ENCODE measurements at regions not wholly inside any gene's neighbourhood (a gene's known extent, or its start where the extent isn't known, plus 50 kb on each side); places are given as distances from the start of the nearest gene placed in this dataset.

DNA sequence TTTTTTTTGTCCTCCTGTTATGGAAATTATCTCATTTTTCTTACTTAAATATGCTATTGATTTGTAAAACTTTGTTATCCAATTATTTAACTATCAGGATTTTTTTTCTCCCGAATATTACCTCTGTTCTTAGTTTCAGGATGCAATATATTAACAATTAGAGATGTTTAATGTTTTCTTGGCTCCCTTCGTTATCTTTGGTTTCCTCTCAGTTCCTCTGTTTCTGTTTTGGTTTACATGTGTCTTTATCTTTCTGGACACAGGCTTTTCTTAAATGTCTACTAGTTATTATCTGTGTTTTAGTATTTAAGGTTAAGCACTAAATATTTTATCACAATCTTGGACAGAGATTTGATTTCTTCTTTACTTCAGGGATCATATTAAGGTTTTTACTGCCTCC lies 462.2 kb upstream of the SLC10A2 start:
- TF ChIP-seq TAF1 (IDR thresholded peaks at IDR 0.05; ENCODE audit: low read depth), result no peak
- no peak for TF ChIP-seq EP300 (IDR thresholded peaks at IDR 0.05; ENCODE audit: borderline replicate concordance)
- TF ChIP-seq TCF12 (IDR thresholded peaks at IDR 0.05; ENCODE audit: low read depth), result no peak
- no peak for TF ChIP-seq TEAD4 (IDR thresholded peaks at IDR 0.05)
- TF ChIP-seq YY1 (IDR thresholded peaks at IDR 0.05; ENCODE audit: low read depth), result no peak
- TF ChIP-seq ZBTB7A (IDR thresholded peaks at IDR 0.05; ENCODE audit: low read depth), result no peak
- no peak for TF ChIP-seq CREB1 (IDR thresholded peaks at IDR 0.05; ENCODE audit: low read depth)
- TF ChIP-seq, protein P1, sequence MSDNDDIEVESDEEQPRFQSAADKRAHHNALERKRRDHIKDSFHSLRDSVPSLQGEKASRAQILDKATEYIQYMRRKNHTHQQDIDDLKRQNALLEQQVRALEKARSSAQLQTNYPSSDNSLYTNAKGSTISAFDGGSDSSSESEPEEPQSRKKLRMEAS (IDR thresholded peaks at IDR 0.05), result no peak
- TF ChIP-seq, protein P2, sequence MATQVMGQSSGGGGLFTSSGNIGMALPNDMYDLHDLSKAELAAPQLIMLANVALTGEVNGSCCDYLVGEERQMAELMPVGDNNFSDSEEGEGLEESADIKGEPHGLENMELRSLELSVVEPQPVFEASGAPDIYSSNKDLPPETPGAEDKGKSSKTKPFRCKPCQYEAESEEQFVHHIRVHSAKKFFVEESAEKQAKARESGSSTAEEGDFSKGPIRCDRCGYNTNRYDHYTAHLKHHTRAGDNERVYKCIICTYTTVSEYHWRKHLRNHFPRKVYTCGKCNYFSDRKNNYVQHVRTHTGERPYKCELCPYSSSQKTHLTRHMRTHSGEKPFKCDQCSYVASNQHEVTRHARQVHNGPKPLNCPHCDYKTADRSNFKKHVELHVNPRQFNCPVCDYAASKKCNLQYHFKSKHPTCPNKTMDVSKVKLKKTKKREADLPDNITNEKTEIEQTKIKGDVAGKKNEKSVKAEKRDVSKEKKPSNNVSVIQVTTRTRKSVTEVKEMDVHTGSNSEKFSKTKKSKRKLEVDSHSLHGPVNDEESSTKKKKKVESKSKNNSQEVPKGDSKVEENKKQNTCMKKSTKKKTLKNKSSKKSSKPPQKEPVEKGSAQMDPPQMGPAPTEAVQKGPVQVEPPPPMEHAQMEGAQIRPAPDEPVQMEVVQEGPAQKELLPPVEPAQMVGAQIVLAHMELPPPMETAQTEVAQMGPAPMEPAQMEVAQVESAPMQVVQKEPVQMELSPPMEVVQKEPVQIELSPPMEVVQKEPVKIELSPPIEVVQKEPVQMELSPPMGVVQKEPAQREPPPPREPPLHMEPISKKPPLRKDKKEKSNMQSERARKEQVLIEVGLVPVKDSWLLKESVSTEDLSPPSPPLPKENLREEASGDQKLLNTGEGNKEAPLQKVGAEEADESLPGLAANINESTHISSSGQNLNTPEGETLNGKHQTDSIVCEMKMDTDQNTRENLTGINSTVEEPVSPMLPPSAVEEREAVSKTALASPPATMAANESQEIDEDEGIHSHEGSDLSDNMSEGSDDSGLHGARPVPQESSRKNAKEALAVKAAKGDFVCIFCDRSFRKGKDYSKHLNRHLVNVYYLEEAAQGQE (IDR thresholded peaks at IDR 0.05; ENCODE audit: low read depth), result no peak
- TF ChIP-seq, protein P3, sequence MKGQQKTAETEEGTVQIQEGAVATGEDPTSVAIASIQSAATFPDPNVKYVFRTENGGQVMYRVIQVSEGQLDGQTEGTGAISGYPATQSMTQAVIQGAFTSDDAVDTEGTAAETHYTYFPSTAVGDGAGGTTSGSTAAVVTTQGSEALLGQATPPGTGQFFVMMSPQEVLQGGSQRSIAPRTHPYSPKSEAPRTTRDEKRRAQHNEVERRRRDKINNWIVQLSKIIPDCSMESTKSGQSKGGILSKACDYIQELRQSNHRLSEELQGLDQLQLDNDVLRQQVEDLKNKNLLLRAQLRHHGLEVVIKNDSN (IDR thresholded peaks at IDR 0.05), result no peak
- no peak for TF ChIP-seq EGR1 (IDR thresholded peaks at IDR 0.05)
- no peak for TF ChIP-seq NFIC (IDR thresholded peaks at IDR 0.05)
- TF ChIP-seq RAD21 (IDR thresholded peaks at IDR 0.05; ENCODE audit: low read depth), result no peak
